ENCODE measurements at regions not wholly inside any gene's neighbourhood (a gene's known extent, or its start where the extent isn't known, plus 50 kb on each side); places are given as distances from the start of the nearest gene placed in this dataset.

DNA sequence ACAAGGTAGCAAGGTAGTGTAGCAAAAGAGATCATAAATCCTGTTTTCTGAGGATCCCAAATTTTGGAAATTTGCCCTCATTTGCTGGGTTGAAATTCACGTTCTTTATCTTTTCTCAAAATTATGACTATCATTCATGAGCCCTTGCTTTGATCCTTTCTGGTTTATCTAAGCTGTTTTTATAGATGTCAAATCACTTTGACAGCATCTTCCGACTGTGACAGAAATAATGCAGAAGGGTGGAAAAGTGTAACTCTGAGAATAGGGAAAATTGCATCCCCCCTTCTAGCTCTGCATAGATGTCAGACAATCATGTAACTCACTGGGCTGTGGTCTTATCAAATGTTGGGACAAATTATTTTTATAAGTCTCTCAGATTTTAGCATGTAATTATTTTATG lies 550.1 kb downstream of the OMA1 start:
- TF ChIP-seq EZH2 (IDR thresholded peaks at IDR 0.05; ENCODE audit: insufficient read depth, poor library complexity, severe bottlenecking) (no peak), EZH2phosphoT487 (IDR thresholded peaks at IDR 0.05; ENCODE audit: insufficient read depth, low read depth) (no peak)
